Choroid plexus epithelial cell (primary cell): ENCODE measurements at regions not wholly inside any gene's neighbourhood (a gene's known extent, or its start where the extent isn't known, plus 50 kb on each side); places are given as distances from the start of the nearest gene placed in this dataset.

Experiments
- DNase-seq: peaks from one replicate; pipeline ENCODE4 v3.0.0-alpha.2; 2010; ENCODE audit warnings: low read depth
- H3K4me3 ChIP-seq: 2 replicates; pipeline ENCODE4 v1.5.1; 2011; ENCODE audit warnings: low read depth, mild to moderate bottlenecking, control low read depth, low read length, moderate library complexity
- TF ChIP-seq, protein P1 (sequence below): conservative IDR thresholded peaks from 2 replicates; pipeline ENCODE4 v1.5.1; 2011; ENCODE audit warnings: low read depth, mild to moderate bottlenecking, control low read depth, inconsistent platforms, low read length, moderate library complexity

DNA sequence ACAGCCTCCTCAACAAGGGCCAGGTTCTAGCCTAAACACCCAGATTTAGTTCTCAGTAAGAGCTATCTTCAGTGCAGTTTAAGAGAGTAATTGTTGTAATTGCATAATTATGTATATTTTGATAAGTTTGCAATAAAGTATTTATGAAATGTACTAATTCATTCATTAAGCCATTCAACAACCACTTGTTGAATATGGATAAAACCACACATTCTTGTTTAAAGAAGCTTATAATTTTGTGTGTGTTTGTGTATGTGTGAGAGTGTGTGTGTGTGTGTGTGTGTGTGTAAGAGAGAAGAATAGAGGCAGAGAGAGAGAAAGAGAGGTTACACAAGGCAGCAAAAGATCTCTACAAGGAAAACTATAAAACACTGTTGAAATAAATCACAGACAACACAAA, 115.0 kb upstream of the SLC25A13 start:
- H3K4me3 ChIP-seq = no peak overlapping the region
- no peak for DNase-seq
- TF ChIP-seq, protein P1, sequence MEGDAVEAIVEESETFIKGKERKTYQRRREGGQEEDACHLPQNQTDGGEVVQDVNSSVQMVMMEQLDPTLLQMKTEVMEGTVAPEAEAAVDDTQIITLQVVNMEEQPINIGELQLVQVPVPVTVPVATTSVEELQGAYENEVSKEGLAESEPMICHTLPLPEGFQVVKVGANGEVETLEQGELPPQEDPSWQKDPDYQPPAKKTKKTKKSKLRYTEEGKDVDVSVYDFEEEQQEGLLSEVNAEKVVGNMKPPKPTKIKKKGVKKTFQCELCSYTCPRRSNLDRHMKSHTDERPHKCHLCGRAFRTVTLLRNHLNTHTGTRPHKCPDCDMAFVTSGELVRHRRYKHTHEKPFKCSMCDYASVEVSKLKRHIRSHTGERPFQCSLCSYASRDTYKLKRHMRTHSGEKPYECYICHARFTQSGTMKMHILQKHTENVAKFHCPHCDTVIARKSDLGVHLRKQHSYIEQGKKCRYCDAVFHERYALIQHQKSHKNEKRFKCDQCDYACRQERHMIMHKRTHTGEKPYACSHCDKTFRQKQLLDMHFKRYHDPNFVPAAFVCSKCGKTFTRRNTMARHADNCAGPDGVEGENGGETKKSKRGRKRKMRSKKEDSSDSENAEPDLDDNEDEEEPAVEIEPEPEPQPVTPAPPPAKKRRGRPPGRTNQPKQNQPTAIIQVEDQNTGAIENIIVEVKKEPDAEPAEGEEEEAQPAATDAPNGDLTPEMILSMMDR = no peak

GRCh38 chr7:96430356-96430755, 108.5 kb upstream of the SLC25A13 start:
- TF ChIP-seq, protein P1 = no peak
- DNase-seq = no peak
- H3K4me3 ChIP-seq = no peak overlapping the region

DNA sequence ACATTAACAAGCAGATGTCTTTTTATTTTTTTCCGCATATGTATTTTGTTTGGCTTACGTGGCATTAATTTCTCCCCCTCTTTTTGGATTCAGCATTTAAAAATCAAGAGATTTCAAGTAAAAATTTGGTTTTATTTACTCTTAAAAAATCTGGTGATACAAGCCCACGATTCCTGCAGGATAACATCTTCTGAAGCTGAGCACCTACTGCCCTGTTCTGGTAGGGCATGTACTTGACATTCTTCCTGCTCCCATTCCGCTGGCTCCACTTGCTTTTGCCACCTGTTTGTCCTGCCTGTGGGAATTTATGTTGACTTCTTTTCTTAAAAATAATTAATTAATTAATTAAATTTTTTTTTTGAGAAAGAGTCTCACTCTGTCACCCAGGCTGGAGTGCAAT, 105.2 kb upstream of the SLC25A13 start:
- TF ChIP-seq, protein P1 = no peak
- DNase-seq = no peak
- no peak overlapping the region for H3K4me3 ChIP-seq

- no peak for DNase-seq
- TF ChIP-seq, protein P1 = no peak
- no peak overlapping the region for H3K4me3 ChIP-seq
These were observed 104.8 kb upstream of the SLC25A13 start for GRCh38 chr7:96426685-96427084.

DNA sequence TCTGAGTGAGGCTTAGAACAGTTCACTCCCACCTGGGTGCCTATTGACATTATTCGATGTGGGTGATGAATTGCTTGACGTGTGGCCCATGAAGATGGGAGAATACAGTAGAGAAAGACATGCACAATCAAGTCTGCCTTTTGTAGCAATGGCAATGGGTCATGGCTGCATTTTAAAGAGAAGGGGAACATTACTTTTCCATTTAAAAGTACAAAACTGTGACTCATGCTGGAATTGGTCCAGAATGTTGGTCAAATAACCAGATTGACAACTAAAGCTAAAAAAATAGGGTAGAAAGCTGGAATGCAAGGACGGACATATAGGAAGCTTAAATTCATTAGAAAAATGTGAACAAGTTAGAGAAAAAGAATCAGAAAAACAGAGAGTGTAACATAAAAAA, 104.1 kb upstream of the SLC25A13 start:
- H3K4me3 ChIP-seq = no peak overlapping the region
- peak; percentile 30 for DNase-seq
- TF ChIP-seq, protein P1 = no peak

DNA sequence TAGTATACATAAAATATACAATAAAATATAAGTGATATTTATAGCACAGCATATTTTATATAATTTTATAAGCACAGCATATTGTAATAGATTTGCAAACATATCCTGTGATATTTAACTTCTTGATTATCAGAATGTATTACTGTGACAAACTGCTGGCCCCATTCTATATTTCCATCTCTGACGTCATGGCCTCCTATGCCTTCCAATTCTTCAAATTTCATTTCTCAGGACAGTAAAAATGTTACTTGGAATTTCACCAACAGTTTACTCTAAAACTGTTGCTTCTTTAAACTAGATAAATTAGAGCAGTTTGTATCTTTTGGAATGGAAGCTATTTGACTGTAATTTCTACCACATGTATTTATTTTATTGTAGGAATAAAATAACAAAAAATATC, 102.5 kb upstream of the SLC25A13 start:
- TF ChIP-seq, protein P1 = no peak
- DNase-seq = no peak
- no peak overlapping the region for H3K4me3 ChIP-seq

DNA sequence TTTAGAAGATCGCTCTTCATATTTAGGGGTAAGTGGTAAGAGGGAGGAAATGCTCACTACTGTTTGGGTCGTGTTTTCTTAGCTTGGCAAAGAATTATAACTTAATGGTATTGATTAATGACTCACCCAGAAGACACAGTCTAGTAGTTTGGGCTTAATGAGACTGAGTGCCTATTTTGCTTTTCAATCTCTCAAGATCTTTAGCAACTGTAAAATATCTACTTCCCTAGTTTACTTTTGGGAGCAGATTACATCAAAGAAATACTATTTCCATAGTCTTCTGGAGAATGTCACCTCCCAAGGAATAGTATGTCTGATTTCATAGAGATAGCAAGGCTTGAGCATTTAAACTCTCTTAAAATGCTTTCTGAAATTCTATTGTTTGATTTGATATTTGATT, 100.5 kb upstream of the SLC25A13 start:
- TF ChIP-seq, protein P1 = no peak
- DNase-seq = no peak
- H3K4me3 ChIP-seq = no peak overlapping the region
